CD14-positive monocyte (primary cell): ENCODE measurements at regions not wholly inside any gene's neighbourhood (a gene's known extent, or its start where the extent isn't known, plus 50 kb on each side); places are given as distances from the start of the nearest gene placed in this dataset.

Experiments used
- DNase-seq, 3 donors: peaks; one replicate each; pipeline ENCODE4 v3.0.0-alpha.2; 2011 to 2022
- H2AFZ ChIP-seq: 2 replicates; pipeline ENCODE4 v1.6.0; 2012; ENCODE audit warnings: mild to moderate bottlenecking, low read depth, low read length, inconsistent platforms; ENCODE audit not compliant: insufficient read depth, poor library complexity, severe bottlenecking
- H3K27ac ChIP-seq, 2 donors: 1 replicate in 1 of 2; 2 replicates in 1 of 2; pipeline ENCODE4 v1.5.1; 2012 to 2013; ENCODE audit warnings: low read length in 2 of 2, control low read depth in 1 of 2, inconsistent platforms in 1 of 2, low read depth in 1 of 2, mild to moderate bottlenecking in 1 of 2
- H3K27me3 ChIP-seq, 2 donors: one replicate each; pipeline versions ENCODE4 v1.6.0 to v1.6.1; 2011 to 2013; ENCODE audit warnings: low read length in 2 of 2; ENCODE audit not compliant: control insufficient read depth in 2 of 2, insufficient read depth in 2 of 2
- H3K36me3 ChIP-seq, 2 donors: replicated peaks in 1 of 2; 1 replicate in 1 of 2; 2 replicates in 1 of 2; pipeline versions ENCODE4 v1.5.1 to v1.6.1; 2012 to 2013; ENCODE audit warnings: low read length in 2 of 2, control low read depth in 1 of 2, inconsistent platforms in 1 of 2, mild to moderate bottlenecking in 1 of 2; ENCODE audit not compliant: insufficient read depth in 2 of 2, control insufficient read depth in 1 of 2
- H3K4me1 ChIP-seq, 2 donors: 1 replicate in 1 of 2; 2 replicates in 1 of 2; pipeline versions ENCODE4 v1.5.1 to v1.6.1; 2012 to 2013; ENCODE audit warnings: low read length in 2 of 2, control low read depth in 1 of 2, inconsistent platforms in 1 of 2, mild to moderate bottlenecking in 1 of 2, moderate library complexity in 1 of 2; ENCODE audit not compliant: insufficient read depth in 2 of 2, control insufficient read depth in 1 of 2
- H3K4me2 ChIP-seq: replicated peaks from 2 replicates; pipeline ENCODE3; 2012; ENCODE audit warnings: low read length, moderate library complexity, mild to moderate bottlenecking; ENCODE audit not compliant: poor library complexity, severe bottlenecking; ENCODE audit errors: extremely low read depth
- H3K4me3 ChIP-seq, 3 experiments: fragments of 200-600 bp in 1 of 3; sonication (generic) in 1 of 3; replicated peaks in 1 of 3; 1 replicate in 2 of 3; 2 replicates in 1 of 3; pipeline ENCODE4 v1.5.1; 2011 to 2013; ENCODE audit warnings: low read length in 3 of 3, mild to moderate bottlenecking in 3 of 3, control low read depth in 2 of 3, low read depth in 2 of 3, inconsistent platforms in 1 of 3, moderate library complexity in 1 of 3
- H3K79me2 ChIP-seq: 2 replicates; pipeline ENCODE4 v1.6.0; 2012; ENCODE audit warnings: mild to moderate bottlenecking, control low read depth, inconsistent platforms, low read length, moderate library complexity; ENCODE audit not compliant: insufficient read depth
- H3K9ac ChIP-seq: 2 replicates; pipeline ENCODE4 v1.6.0; 2017; ENCODE audit warnings: low read length, mild to moderate bottlenecking; ENCODE audit not compliant: insufficient read depth, poor library complexity, severe bottlenecking
- H3K9me3 ChIP-seq, 2 donors: replicated peaks in 1 of 2; 1 replicate in 1 of 2; 2 replicates in 1 of 2; pipeline versions ENCODE4 v1.5.1 to v1.6.1; 2012 to 2013; ENCODE audit warnings: low read length in 2 of 2, control low read depth in 1 of 2; ENCODE audit not compliant: control insufficient read depth in 1 of 2, insufficient read depth in 1 of 2
- H4K20me1 ChIP-seq: 2 replicates; pipeline ENCODE4 v1.6.0; 2012; ENCODE audit warnings: mild to moderate bottlenecking, low read length, control low read depth, moderate library complexity; ENCODE audit not compliant: insufficient read depth
- H3K27ac Mint-ChIP-seq, 7 donors: one replicate each; pipeline ENCODE4 v1.8.0; 2020; ENCODE audit warnings: mild to moderate bottlenecking in 7 of 7, mixed read lengths in 7 of 7, moderate library complexity in 6 of 7, inconsistent platforms in 2 of 7
- H3K27me3 Mint-ChIP-seq, 3 donors: one replicate each; pipeline ENCODE4 v1.8.0; 2021 to 2022; ENCODE audit warnings: low read depth in 3 of 3, mild to moderate bottlenecking in 3 of 3, mixed read lengths in 3 of 3, moderate library complexity in 3 of 3, inconsistent platforms in 1 of 3
- H3K36me3 Mint-ChIP-seq, 2 donors: one replicate each; pipeline ENCODE4 v1.8.0; 2020; ENCODE audit warnings: mixed read lengths in 2 of 2, inconsistent platforms in 1 of 2, mild to moderate bottlenecking in 1 of 2
- H3K4me1 Mint-ChIP-seq: one replicate; pipeline ENCODE4 v1.8.0; 2020; ENCODE audit warnings: mild to moderate bottlenecking, mixed read lengths
- H3K4me3 Mint-ChIP-seq, 2 donors: one replicate each; pipeline ENCODE4 v1.8.0; 2020; ENCODE audit warnings: mild to moderate bottlenecking in 2 of 2, mixed read lengths in 2 of 2, moderate library complexity in 1 of 2
- H3K9me3 Mint-ChIP-seq, 7 donors: one replicate each; pipeline ENCODE4 v1.8.0; 2020 to 2022; ENCODE audit warnings: mixed read lengths in 7 of 7, mild to moderate bottlenecking in 6 of 7, moderate library complexity in 6 of 7, inconsistent platforms in 2 of 7
- CTCF ChIP-seq: fragments of 200-600 bp; IDR thresholded peaks from one replicate; pipeline ENCODE4 v1.8.0; 2022; ENCODE audit warnings: antibody characterized with exemption, mild to moderate bottlenecking
- WGBS: methylation state at CpG from one replicate; pipeline ENCODE4 v1.1.5; 2013; ENCODE audit warnings: missing lambda C conversion rate; ENCODE audit not compliant: insufficient coverage; 5-methylcytosine and 5-hydroxymethylcytosine counted together
- intact Hi-C, 2 donors: fragments of 100-400 bp; cut with micrococcal nuclease; formaldehyde crosslinking; loops; one replicate each; pipeline versions ENCODE4 v1.15.0 to v1.15.1; 2023

GRCh38 chr2:183253441-183254130 lies 129.3 kb downstream of the NUP35 start:
- no peaks in the 10 kb centered on the region for H3K27me3 ChIP-seq
- Mint-ChIP-seq H3K4me1 (no peaks in the 10 kb centered on the region), H3K4me3 (no peak overlapping the region), H3K27me3 (peaks cover 0 to 2% (median 0%) of the 10 kb centered on the region in 3 donors), H3K9me3 (peaks cover 0 to 2% (median 0%) of the 10 kb centered on the region in 7 donors), H3K36me3 (no peaks in the 10 kb centered on the region), H3K27ac (no peak overlapping the region)
- H3K9ac ChIP-seq, result no peak overlapping the region
- no peaks in the 10 kb centered on the region for H3K79me2 ChIP-seq
- no peaks in the 10 kb centered on the region for H3K9me3 ChIP-seq
- H3K4me2 ChIP-seq, result no peak overlapping the region
- no peaks in the 10 kb centered on the region for H3K4me1 ChIP-seq
- H3K36me3 ChIP-seq, result no peaks in the 10 kb centered on the region
- TF ChIP-seq CTCF, result no peak
- DNase-seq, result no peak
- H2AFZ ChIP-seq, result no peak overlapping the region
- 74% methylated on average over 11 of the region's 14 CpGs for WGBS
- H3K27ac ChIP-seq, result no peak overlapping the region
- H4K20me1 ChIP-seq, result no peaks in the 10 kb centered on the region
- intact Hi-C loops, result no loop called here
- no peak overlapping the region for H3K4me3 ChIP-seq

- Mint-ChIP-seq H3K27ac (no peak overlapping the region), H3K4me3 (no peak overlapping the region), H3K36me3 (no peaks in the 10 kb centered on the region), H3K9me3 (peaks cover 0 to 3% (median 0%) of the 10 kb centered on the region in 7 donors), H3K4me1 (no peaks in the 10 kb centered on the region), H3K27me3 (no peaks in the 10 kb centered on the region)
- Histone ChIP-seq H3K27ac (no peak overlapping the region), H3K9me3 (peaks cover under 1 to 2% of the 10 kb centered on the region in 2 donors), H4K20me1 (no peaks in the 10 kb centered on the region), H3K27me3 (no peaks in the 10 kb centered on the region), H3K79me2 (no peaks in the 10 kb centered on the region), H3K4me2 (no peak overlapping the region), H3K4me1 (no peaks in the 10 kb centered on the region), H2AFZ (no peak overlapping the region), H3K9ac (no peak overlapping the region), H3K4me3 (no peak overlapping the region), H3K36me3 (no peaks in the 10 kb centered on the region)
- TF ChIP-seq CTCF, result no peak
- intact Hi-C loops, result no loop called here
- DNase-seq, result no peak
- WGBS, result 80% methylated on average over 1 of the region's 2 CpGs
Observed at GRCh38 chr2:183255411-183255810, 131.2 kb downstream of the NUP35 start.
